ENCODE measurements at regions not wholly inside any gene's neighbourhood (a gene's known extent, or its start where the extent isn't known, plus 50 kb on each side); places are given as distances from the start of the nearest gene placed in this dataset.

DNA sequence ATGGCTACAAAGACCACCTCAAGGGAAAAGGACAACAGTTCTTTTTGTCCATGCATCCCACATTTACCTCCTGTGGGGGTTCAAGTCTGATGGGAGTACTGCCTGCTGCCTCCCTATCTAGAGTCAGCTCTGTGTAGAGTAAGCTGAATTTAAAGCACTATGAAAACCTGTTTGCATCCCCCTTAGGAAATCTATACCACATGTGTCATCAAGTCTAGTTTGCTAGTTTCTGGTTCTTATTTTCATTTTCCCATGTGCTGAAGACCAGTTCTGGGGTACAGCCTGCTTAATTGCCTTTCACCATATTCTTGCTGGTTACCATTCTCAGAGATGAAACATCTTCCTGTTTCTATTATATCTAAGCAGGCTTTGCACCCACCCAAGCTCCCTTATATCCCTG lies 470.3 kb downstream of the MBD2 start:
- DNase-seq (ENCODE audit: insufficient read length, low spot score): no peak
- no peak for FAIRE-seq
- TF ChIP-seq POLR2A (IDR thresholded peaks at IDR 0.05; ENCODE audit: low read depth, low read length): no peak

DNA sequence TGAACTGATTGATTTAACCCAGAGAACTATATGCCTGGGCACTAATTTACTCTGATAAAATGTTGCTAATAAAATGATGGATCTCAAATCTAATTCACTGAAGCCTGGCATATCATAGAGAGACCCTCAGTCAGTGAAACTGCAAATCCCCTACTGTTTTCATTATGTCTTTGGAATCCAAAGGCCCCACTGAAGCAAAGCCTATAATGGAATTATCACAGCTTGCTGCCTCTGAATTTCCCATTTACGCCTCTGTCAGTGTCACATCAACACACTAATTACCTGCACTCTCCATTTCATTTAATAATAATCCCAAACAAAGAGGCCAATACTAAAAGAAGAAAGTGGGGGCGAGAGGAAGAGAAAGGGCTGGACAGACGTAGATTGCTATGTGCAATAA lies 470.9 kb downstream of the MBD2 start:
- no peak for TF ChIP-seq POLR2A (IDR thresholded peaks at IDR 0.05; ENCODE audit: low read depth, low read length)
- DNase-seq (ENCODE audit: insufficient read length, low spot score) (no peak), FAIRE-seq (no peak)

DNA sequence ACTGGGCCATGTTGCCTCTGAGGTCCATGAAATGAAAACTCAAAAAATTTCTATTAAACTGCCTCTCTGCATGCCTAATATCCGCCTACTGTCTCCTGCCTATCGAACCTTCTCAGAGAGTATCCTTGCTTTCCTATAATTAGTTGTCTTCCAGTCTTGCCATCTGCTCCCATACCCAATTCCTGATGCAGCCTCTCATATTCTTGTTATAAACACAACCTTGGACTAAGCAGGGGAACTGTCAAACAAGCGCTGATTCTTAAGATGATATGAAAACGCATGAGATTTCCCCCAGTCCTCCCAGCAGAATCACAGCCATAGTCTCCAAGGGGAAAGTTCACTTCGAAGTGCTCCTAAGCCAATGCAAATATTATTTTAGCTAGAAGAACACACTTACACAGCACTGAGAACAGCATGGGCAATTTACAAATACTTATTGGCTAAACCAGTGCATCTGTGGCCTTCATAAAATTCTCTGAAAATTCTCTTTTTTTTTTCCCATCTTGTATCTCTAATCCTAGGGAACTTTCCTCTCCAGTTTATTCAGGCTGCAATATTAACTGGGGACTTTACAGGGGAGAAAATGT lies 471.6 kb downstream of the MBD2 start:
- FAIRE-seq: no peak
- no peak for DNase-seq (ENCODE audit: insufficient read length, low spot score)
- TF ChIP-seq POLR2A (IDR thresholded peaks at IDR 0.05; ENCODE audit: low read depth, low read length): no peak

DNA sequence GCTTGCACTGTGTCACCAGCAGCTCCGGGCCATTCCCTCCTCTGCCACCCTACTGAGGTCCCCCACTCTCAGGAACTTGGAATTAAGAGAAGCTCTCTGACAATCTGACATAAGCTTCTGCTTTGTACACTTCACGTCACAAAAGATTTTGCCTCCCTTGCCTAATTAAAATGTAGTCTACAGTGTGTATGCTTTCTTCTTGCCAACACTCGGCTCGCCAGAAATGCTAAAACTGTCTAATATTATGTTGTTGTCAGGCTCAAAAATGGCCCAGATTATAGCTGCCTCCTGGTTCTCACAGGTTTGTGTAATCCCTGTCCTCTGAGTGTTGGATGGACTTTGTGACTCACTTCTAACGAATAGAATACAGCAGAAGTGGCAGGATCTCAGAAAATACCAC lies 474.7 kb downstream of the MBD2 start:
- no peak for DNase-seq (ENCODE audit: insufficient read length, low spot score)
- TF ChIP-seq POLR2A (IDR thresholded peaks at IDR 0.05; ENCODE audit: low read depth, low read length): no peak
- FAIRE-seq: no peak

DNA sequence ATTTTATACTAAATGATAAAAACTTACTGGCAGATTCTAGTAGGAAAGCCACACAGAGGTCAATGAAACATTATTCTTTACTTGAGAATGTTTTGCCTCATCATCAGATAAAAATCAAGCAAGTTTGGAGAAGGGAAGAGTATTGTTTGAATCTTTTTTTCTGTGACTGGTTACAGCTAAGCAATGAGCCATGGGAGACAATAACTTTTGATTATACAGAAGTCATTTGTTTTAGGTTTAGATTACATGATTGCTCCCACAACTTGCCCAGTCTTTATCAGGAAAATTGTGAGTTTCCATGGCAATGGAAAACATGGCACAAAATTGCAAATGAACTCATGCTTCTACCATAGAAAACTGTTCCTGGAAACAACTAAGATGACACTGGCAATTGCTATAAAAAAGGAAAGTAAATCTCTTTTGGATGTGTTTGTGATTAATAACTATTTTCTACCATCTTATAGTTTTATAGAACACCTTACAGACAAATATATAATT lies 476.8 kb downstream of the MBD2 start:
- FAIRE-seq: no peak
- no peak for DNase-seq (ENCODE audit: insufficient read length, low spot score)
- TF ChIP-seq POLR2A (IDR thresholded peaks at IDR 0.05; ENCODE audit: low read depth, low read length): no peak

DNA sequence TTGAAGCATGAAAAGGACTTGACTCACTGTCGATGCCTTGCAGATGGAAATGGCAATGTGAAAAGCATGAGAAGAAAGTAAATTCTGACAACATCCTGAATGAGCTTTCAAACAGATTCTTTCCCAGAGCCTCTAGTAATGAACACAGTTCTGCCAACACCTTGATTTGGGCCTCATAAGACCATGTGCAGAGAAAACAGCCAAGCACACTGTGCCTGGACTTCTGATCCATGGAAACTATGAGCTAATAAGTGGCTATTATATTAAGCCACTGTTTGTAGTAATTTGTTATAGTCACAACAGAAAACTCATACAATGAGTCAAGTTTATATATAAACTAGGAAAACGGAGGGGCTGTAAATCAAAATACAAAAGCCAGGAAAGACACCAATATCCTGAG lies 477.3 kb downstream of the MBD2 start:
- no peak for DNase-seq (ENCODE audit: insufficient read length, low spot score)
- TF ChIP-seq POLR2A (IDR thresholded peaks at IDR 0.05; ENCODE audit: low read depth, low read length): no peak
- FAIRE-seq: no peak

DNA sequence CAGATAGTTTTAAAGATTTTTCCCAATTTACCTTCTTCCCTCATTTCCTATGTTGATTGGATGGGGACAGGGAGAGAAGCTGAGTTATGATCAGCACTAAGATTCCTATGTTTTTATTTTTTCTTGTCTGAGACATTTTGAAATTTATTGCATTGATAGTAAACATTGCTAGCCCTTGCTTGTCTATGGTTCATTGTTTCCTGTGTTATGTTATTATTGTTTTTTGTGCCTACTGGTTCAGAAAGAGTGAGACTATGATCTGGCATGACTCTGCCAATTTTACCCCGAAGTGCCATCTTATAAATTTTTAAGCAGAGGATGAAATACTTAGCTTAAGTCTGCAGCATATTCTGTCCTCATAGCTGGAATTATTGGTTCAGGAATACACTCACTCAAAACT lies 478.5 kb downstream of the MBD2 start:
- TF ChIP-seq POLR2A (IDR thresholded peaks at IDR 0.05; ENCODE audit: low read depth, low read length): no peak
- DNase-seq (ENCODE audit: insufficient read length, low spot score) (no peak), FAIRE-seq (no peak)

DNA sequence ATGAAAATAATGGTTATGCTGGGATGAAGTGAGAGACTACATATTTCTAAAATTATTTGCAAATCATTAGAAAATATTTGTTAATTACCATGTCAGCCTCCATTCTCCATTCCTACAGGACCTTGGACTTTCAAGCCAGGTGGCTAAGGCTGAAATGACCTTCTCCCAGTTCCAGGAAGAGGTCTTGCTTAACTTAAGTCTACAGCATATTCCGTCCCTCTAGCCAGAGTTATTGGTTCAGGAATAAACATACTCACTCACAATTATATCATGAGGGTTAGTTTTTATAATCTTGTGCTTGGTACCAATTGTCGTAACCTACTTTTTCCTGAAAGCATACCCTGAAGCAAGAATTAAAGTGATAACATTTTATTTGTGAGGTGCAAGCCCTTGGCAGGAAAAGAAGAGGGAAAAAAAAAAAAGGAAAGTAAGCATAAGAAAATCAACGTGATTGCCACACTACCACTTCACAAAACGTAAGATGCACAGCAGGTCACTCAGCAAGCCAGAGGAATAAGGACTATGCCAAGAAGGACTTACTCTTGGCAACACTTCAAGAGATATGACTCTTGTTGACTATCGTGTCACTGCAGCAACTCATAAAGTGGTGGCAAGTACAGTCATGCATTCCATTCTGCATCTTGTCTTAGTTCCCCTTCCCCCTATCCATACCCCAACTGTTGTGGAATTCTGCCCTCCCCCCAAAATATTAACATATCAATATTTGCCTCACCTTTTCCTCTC lies 479.1 kb downstream of the MBD2 start:
- FAIRE-seq (no peak), DNase-seq (ENCODE audit: insufficient read length, low spot score) (no peak)
- no peak for TF ChIP-seq POLR2A (IDR thresholded peaks at IDR 0.05; ENCODE audit: low read depth, low read length)

DNA sequence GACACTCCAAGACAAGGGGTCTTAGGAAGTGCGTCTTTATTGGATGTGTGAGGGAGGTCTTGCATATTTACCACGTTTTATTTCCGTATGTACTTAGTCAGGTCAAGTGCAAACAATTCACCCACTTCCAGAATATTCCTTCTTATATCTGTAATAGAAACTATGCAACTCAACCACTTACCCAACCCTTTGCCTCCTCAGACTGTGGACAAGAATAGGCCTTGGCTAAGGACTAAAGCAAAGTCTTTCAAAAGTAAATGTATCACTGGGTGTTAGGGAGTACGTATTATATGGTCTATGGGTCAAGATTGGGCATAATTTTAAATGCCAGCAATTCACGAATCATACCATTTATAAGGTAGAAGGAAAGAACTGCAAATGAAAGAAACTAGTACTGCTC lies 484.8 kb downstream of the MBD2 start:
- FAIRE-seq (no peak), DNase-seq (ENCODE audit: insufficient read length, low spot score) (no peak)
- no peak for TF ChIP-seq POLR2A (IDR thresholded peaks at IDR 0.05; ENCODE audit: low read depth, low read length)

DNA sequence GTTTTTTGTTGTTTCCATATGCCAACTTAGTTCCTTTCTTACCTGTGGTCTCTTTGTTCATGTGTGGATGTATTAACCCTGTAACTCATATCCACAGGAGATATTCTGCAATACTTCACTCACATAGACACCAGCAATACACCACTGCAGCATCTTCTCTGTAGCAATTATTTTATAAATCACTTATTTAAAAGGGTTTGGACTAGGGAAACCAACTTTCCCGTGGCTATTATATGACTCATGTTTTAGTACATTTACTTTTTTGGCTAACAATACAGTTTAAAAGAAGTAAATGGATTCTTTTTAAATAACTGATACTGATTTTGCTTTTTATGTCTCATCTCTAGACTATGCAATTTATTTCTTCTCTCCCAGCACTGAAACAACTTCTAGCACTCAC lies 488.9 kb downstream of the MBD2 start:
- TF ChIP-seq POLR2A (IDR thresholded peaks at IDR 0.05; ENCODE audit: low read depth, low read length): no peak
- DNase-seq (ENCODE audit: insufficient read length, low spot score) (no peak), FAIRE-seq (no peak)

DNA sequence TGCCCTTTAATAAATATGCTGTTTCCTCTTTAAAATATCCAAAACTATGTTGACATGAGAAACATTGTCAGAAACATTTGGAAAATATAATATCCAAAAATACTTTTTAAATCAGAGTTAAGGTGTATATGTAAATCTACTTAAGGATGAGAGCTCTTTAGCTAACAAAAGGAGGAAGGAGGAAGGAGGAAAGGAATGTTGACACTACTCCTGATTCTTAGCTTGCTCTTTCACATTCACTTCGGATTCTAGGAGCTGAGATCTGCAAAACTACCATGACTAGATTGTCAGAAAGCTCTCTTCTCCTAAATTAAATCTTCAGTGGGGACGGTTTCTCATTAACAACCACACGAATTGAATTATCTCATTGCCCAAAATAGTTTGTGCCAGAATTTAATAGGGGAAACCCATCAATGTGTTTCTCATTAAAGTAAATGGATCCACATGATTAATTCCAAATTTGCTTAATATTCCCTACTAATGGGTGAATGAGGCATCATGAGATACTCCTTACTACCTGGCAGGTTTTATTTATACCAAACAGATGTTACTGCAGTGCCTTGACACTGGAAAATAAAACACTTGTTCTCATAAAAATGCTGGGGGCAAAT lies 509.1 kb downstream of the MBD2 start:
- FAIRE-seq (no peak), DNase-seq (ENCODE audit: insufficient read length, low spot score) (no peak)
- no peak for TF ChIP-seq POLR2A (IDR thresholded peaks at IDR 0.05; ENCODE audit: low read depth, low read length)

DNA sequence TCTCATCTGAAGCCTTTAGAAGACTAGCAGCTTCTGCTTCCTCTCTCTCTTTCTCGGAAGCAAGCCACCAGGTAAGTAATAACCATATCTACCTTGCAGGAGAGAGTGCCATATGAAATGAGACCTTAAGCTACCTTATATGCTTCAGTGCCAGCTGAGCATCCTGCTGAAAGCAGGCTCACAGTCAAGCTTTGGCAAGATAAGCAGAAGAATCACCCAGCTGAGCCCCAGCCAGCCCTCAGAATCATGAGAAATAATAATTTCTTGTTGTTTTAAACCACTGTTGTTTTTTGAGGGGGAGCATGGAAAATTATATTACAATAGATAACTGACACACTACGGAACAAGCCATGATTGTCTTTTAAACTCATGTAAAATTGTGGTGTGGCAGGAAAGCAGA lies 514.4 kb downstream of the MBD2 start:
- no peak for TF ChIP-seq POLR2A (IDR thresholded peaks at IDR 0.05; ENCODE audit: low read depth, low read length)
- FAIRE-seq (no peak), DNase-seq (ENCODE audit: insufficient read length, low spot score) (no peak)

DNA sequence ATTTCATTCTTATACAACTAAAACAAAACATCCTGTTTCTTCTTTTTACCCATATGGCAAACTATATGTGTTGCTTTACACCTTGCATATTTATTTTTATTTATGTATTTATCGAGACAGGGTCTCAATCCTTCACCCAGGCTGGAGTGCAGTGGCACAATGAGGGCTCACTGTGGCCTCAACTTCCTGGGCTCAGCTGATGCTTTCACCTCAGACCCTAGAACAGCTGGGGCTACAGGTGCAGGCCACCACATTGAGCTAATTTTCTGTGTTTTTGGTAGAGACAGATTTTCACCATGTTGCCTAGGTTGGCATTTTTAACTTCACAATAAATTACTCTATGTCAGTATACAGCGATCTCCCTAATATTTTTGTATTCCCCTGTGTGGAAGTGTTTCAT lies 522.0 kb downstream of the MBD2 start:
- no peak for TF ChIP-seq POLR2A (IDR thresholded peaks at IDR 0.05; ENCODE audit: low read depth, low read length)
- FAIRE-seq (no peak), DNase-seq (ENCODE audit: insufficient read length, low spot score) (no peak)

DNA sequence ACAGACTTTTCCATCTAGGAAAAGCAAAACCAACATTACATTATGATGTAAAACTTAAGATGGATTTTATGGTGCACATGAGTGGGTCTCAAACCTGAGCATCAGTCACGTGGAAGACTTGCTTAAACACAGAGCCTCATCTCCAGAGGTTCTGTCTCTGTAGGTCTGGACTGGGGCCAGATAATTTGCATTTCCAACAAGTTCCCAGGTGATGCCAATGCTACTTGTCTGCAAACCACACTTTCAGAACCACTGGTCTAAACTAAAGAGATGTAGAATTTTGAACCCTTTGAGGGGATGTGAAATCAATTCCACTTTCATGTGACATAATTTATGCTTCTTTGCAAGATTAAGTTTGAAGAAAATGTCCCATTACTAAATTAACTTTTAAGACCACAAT lies 522.8 kb downstream of the MBD2 start:
- DNase-seq (ENCODE audit: insufficient read length, low spot score) (no peak), FAIRE-seq (no peak)
- TF ChIP-seq POLR2A (IDR thresholded peaks at IDR 0.05; ENCODE audit: low read depth, low read length): no peak

DNA sequence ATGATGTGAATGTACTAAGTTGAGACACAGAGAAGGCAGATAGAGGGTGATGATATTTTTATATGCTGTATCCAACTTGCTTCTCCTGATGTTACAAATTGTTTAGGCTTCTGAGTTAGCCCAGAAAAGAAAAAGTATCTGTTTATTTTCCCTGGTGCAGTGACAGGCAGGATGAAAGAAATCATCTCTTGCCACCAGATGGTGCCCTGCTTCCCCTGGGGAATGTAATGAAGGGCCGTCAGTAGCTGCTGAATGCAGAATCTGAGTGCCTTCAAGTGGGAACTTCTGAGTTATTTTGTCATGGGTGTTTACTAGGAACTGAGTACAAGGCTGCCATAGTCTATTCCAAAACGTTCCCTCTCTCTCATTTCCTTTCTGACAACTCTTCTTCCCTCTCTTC lies 525.6 kb downstream of the MBD2 start:
- FAIRE-seq: no peak
- no peak for TF ChIP-seq POLR2A (IDR thresholded peaks at IDR 0.05; ENCODE audit: low read depth, low read length)
- no peak for DNase-seq (ENCODE audit: insufficient read length, low spot score)
